Activated T-helper 9 cell treated with anti-CD3 and anti-CD28 coated beads, Interleukin-2, amount 50 U/mL, for 16 hours (primary cell): ENCODE measurements at regions not wholly inside any gene's neighbourhood (a gene's known extent, or its start where the extent isn't known, plus 50 kb on each side); places are given as distances from the start of the nearest gene placed in this dataset.

Experiments
- DNase-seq: peaks from one replicate; pipeline ENCODE4 v3.0.0-alpha.2; 2020; ENCODE audit warnings: low read depth

GRCh38 chr5:87051502-87052113 lies 216.1 kb upstream of the RASA1 start:
- DNase-seq = no peak

GRCh38 chr5:87053146-87053545 lies 214.5 kb upstream of the RASA1 start:
- no peak for DNase-seq

GRCh38 chr5:87054821-87055220 lies 212.9 kb upstream of the RASA1 start:
- DNase-seq = no peak

GRCh38 chr5:87061046-87061445 lies 206.6 kb upstream of the RASA1 start:
- no peak for DNase-seq

- no peak for DNase-seq
Measured at GRCh38 chr5:87069311-87069710, 198.4 kb upstream of the RASA1 start.

- DNase-seq = no peak
Measured at GRCh38 chr5:87069974-87070608, 197.6 kb upstream of the RASA1 start.

- DNase-seq = no peak
Measured at GRCh38 chr5:87074072-87074471, 193.6 kb upstream of the RASA1 start.

- no peak for DNase-seq
Measured at GRCh38 chr5:87074934-87075541, 192.6 kb upstream of the RASA1 start.

- no peak for DNase-seq
Measured at GRCh38 chr5:87076411-87076810, 191.3 kb upstream of the RASA1 start.

GRCh38 chr5:87076931-87077330 lies 190.8 kb upstream of the RASA1 start:
- no peak for DNase-seq

GRCh38 chr5:87079219-87079618 lies 188.5 kb upstream of the RASA1 start:
- DNase-seq = no peak

- DNase-seq = no peak
Measured at GRCh38 chr5:87081016-87081415, 186.7 kb upstream of the RASA1 start.

GRCh38 chr5:87081511-87082372 lies 185.9 kb upstream of the RASA1 start:
- DNase-seq = no peak

- DNase-seq = no peak
Measured at GRCh38 chr5:87094347-87094746, 173.3 kb upstream of the RASA1 start.

GRCh38 chr5:87094833-87095232 lies 172.8 kb upstream of the RASA1 start:
- DNase-seq = no peak

- DNase-seq = no peak
Measured at GRCh38 chr5:87095787-87096186, 171.9 kb upstream of the RASA1 start.

GRCh38 chr5:87097664-87098063 lies 170.0 kb upstream of the RASA1 start:
- no peak for DNase-seq

GRCh38 chr5:87099291-87099839 lies 168.3 kb upstream of the RASA1 start:
- DNase-seq = no peak

GRCh38 chr5:87099968-87100367 lies 167.7 kb upstream of the RASA1 start:
- DNase-seq = no peak

GRCh38 chr5:87101321-87101720 lies 166.4 kb upstream of the RASA1 start:
- no peak for DNase-seq

GRCh38 chr5:87102841-87103240 lies 164.8 kb upstream of the RASA1 start:
- DNase-seq = no peak

- no peak for DNase-seq
Measured at GRCh38 chr5:87103616-87104287, 163.9 kb upstream of the RASA1 start.
